Testis (tissue), 2 donors: ENCODE measurements at regions not wholly inside any gene's neighbourhood (a gene's known extent, or its start where the extent isn't known, plus 50 kb on each side); places are given as distances from the start of the nearest gene placed in this dataset.

Source experiments
- POLR2A ChIP-seq: fragments of 450-650 bp; IDR thresholded peaks from one replicate; pipeline ENCODE4 v1.6.1; 2017; ENCODE audit warnings: antibody characterized with exemption, mild to moderate bottlenecking, moderate library complexity
- TF ChIP-seq, protein P1 (sequence below), 3 experiments: fragments of 450-650 bp in 2 of 3; fragments of 200-600 bp in 1 of 3; sonication (generic) in 1 of 3; IDR thresholded peaks; one replicate each; pipeline ENCODE4 v1.5.1; 2016 to 2019; ENCODE audit warnings: antibody characterized with exemption in 3 of 3, mild to moderate bottlenecking in 2 of 3, moderate library complexity in 1 of 3

DNA sequence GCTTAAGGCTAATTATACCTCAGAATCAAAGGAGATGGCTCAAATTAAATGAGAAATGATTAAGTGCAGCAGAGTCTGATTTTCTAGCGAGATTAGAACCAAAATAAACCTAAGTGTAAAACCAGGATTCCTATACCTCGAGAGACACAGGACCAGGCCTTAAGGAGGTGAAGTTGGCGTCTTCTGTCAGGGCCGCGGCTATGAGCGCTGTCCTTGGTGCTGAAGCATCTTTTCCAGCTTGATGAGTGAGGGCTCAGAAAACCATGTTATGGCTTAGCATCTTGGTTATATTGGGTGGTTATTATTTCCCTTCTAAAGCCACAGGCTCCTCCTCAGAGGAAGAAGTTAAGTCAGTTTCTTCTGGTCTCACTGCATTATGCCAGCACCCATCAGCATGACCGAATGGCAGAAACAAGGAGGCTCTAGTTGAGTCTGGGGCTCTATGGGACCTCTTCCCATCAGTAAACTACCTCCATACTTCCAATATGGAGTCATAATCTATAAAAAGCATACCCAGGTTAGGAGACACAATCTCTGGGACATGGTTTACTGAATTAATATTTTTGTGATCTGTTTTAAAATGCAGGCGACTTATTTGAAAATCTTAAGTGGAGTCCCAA, 120.1 kb upstream of the NMNAT3 start:
- TF ChIP-seq, protein P1, sequence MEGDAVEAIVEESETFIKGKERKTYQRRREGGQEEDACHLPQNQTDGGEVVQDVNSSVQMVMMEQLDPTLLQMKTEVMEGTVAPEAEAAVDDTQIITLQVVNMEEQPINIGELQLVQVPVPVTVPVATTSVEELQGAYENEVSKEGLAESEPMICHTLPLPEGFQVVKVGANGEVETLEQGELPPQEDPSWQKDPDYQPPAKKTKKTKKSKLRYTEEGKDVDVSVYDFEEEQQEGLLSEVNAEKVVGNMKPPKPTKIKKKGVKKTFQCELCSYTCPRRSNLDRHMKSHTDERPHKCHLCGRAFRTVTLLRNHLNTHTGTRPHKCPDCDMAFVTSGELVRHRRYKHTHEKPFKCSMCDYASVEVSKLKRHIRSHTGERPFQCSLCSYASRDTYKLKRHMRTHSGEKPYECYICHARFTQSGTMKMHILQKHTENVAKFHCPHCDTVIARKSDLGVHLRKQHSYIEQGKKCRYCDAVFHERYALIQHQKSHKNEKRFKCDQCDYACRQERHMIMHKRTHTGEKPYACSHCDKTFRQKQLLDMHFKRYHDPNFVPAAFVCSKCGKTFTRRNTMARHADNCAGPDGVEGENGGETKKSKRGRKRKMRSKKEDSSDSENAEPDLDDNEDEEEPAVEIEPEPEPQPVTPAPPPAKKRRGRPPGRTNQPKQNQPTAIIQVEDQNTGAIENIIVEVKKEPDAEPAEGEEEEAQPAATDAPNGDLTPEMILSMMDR (IDR thresholded peaks at IDR 0.05), result no peak
- no peak for TF ChIP-seq POLR2A
